Fibroblast of lung (primary cell): ENCODE measurements at regions not wholly inside any gene's neighbourhood (a gene's known extent, or its start where the extent isn't known, plus 50 kb on each side); places are given as distances from the start of the nearest gene placed in this dataset.

Source experiments
- EZH2 ChIP-seq: IDR thresholded peaks from 2 replicates; pipeline ENCODE4 v1.5.1; 2012; ENCODE audit warnings: low read length, control low read depth, mild to moderate bottlenecking; ENCODE audit errors: missing control alignments
- TF ChIP-seq, protein P1 (sequence below), 2 donors: IDR thresholded peaks in 1 of 2; conservative IDR thresholded peaks in 1 of 2; 1 replicate in 1 of 2; 2 replicates in 1 of 2; pipeline ENCODE4 v1.5.1; 2011 to 2012; ENCODE audit warnings: low read length in 2 of 2, control low read depth in 1 of 2, inconsistent platforms in 1 of 2, low read depth in 1 of 2, mild to moderate bottlenecking in 1 of 2

DNA sequence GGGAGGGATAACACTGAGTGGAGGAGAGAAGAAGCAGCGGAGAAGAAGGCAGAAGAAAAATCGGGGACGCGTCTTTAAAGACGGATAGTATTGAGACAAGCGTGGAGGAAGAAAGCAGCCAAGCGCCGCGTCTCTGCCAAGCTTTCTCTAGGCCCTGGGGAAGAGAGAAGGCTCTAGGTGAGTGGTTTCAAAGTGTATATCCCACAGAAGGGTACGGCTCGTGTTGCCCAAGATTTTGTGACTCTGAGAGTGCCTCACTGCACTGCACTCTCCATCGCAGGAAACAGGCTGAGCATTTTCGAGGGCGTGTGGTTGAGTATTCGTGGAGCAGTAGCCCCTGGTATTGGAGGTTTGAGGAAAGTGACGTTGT lies 185.4 kb downstream of the TRIM27 start:
- TF ChIP-seq, protein P1, sequence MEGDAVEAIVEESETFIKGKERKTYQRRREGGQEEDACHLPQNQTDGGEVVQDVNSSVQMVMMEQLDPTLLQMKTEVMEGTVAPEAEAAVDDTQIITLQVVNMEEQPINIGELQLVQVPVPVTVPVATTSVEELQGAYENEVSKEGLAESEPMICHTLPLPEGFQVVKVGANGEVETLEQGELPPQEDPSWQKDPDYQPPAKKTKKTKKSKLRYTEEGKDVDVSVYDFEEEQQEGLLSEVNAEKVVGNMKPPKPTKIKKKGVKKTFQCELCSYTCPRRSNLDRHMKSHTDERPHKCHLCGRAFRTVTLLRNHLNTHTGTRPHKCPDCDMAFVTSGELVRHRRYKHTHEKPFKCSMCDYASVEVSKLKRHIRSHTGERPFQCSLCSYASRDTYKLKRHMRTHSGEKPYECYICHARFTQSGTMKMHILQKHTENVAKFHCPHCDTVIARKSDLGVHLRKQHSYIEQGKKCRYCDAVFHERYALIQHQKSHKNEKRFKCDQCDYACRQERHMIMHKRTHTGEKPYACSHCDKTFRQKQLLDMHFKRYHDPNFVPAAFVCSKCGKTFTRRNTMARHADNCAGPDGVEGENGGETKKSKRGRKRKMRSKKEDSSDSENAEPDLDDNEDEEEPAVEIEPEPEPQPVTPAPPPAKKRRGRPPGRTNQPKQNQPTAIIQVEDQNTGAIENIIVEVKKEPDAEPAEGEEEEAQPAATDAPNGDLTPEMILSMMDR (conservative IDR thresholded peaks at IDR 0.05 in 1 of 2, IDR thresholded peaks at IDR 0.05 in 1 of 2; ENCODE audit: low read depth in 1 of 2, low read length in 2 of 2): no peak
- TF ChIP-seq EZH2: no peak
